Skeletal muscle cell (primary cell): ENCODE measurements at regions not wholly inside any gene's neighbourhood (a gene's known extent, or its start where the extent isn't known, plus 50 kb on each side); places are given as distances from the start of the nearest gene placed in this dataset.

Source experiments
- DNase-seq: peaks from one replicate; pipeline ENCODE4 v3.0.0-alpha.2; 2010; ENCODE audit warnings: low read depth
- H3K4me3 ChIP-seq: 2 replicates; pipeline ENCODE4 v1.5.1; 2011; ENCODE audit warnings: low read depth, mild to moderate bottlenecking, control low read depth, low read length, moderate library complexity

GRCh38 chr10:124270530-124271327 lies 148.0 kb downstream of the OAT start:
- H3K4me3 ChIP-seq = no peak overlapping the region
- no peak for DNase-seq

DNA sequence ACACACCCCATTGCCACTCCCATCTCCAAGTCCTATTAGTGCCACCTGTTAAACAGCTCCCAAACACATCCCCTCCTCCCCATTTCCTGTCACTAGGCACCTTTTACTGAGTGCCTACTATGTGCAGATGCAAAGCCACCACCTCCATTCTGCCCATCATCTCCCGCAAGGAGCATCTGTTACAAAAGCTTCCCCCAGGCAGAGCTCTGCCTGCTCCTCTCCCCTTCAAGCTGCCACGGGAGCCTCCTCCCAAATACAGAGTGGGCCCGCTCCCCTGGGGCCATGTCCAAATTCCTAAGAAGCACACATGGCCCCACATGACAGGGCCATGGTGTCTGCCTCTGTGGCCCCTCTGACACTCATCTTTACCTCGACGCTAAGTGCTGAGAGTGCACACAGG lies 149.7 kb downstream of the OAT start:
- DNase-seq = no peak
- H3K4me3 ChIP-seq = no peak overlapping the region

- H3K4me3 ChIP-seq = no peak overlapping the region
- no peak for DNase-seq
Observed at GRCh38 chr10:124267911-124268549, 150.7 kb downstream of the OAT start.

GRCh38 chr10:124267231-124267885 lies 151.4 kb downstream of the OAT start:
- no peak overlapping the region for H3K4me3 ChIP-seq

DNA sequence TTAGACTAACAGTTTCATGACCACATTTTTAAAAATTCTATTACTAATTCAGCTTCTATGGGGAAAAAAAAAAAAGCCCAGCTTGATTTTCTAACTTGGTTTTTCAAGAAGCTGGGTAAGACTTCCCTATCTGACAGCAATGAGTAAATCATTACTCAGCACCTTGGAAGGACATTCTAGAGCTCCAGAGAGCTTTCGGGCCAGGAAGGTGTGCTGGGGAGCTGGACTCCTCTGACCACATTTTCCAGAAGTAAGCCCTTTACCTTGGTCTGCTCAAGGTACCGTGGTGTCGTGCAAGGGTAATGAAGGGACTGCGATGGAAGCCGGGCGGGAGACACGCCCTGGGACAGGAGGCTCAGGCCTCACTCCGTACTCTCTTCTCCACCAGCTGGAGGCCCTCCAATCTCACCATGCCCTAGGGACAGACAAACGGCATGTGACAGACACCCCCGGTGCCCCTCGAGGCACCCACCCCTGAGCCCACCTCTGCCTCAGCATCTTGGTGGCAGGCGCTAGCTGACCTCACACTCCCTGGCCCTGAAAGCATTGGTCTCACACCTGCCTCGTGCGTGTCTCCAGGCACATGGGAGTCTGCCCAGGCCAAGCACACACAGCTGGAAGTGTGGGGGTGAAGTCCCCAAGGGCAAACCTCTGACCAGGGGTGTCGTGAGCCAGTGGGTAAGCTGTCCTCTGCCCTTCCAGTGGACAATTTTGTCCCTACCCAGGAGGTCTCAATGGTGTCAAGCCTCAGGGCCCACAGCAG lies 152.1 kb downstream of the OAT start:
- no peak for DNase-seq
- H3K4me3 ChIP-seq = no peak overlapping the region

More at GRCh38 chr10:124267231-124267885, 151.4 kb downstream of the OAT start:
- DNase-seq = no peak

- no peak for DNase-seq
- no peak overlapping the region for H3K4me3 ChIP-seq
Observed at GRCh38 chr10:124265776-124266467, 152.8 kb downstream of the OAT start.

DNA sequence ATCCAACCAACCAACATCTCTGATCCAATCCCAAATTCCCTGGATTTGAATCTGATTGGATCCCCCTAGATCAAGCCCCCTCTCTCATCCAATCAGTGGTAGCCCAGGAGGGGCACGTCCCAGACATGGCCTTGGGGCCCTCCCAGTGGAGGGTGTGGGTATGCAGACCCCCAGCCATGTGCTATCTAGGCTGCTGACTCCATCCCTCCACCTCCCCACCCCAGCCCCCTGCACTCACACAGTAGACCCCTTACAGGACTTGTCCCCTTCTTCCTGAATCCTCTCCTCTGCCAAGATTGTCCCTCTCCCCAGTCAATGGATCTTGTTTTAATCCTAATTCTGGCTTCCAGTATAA lies 153.4 kb downstream of the OAT start:
- DNase-seq = no peak
- H3K4me3 ChIP-seq = no peak overlapping the region

DNA sequence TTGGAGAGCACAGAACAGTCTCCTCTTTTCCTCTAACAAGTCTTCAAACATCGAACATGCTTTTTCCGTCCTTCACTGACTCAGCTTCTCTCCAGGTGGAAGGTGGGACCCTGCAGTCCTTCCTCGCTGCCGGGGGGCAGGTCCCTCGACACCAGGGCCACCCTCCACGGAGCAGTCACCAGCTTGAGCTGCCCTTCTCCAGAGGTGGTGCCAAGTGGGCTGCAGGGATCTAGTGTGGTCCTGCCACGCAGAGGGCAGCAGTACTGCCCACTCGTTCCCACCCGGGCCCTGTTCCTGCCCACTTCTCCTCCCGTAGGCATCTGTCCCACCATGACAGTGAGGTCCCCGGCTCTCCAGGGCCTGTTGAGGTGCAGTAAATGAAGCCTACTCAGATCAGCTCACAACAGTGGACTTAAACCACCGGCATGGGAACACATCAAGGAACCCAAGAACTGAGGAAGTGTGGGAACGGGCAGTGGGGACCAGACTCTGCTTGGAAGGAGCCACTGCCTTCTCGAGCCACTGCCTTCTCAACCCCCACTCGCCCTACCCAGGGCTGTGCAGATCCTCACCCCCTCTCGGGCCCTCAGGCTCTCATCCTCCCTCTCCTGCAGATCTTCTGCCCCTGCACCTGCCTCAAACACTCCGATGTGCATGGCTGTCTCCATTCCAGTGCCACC lies 153.9 kb downstream of the OAT start:
- no peak overlapping the region for H3K4me3 ChIP-seq
- no peak for DNase-seq

DNA sequence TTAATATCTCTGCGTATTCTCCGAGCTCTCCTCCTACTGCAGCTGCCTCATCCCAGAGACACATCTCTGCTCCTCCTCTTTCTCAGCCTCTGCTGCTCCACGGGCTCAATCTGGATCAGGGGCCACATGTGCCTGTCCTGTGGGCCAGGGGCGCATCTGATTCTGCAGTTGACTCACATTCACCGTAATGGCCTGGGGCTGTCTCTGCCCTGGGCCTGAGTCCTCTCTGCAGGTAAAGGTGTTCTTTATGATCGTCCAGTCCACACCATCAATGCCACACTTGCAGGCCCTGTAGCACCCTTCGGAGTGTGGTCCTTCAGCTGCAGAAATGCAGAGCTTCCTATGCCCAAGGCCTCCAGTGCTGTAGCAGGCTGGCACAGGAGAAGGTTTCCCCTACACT lies 154.5 kb downstream of the OAT start:
- DNase-seq = no peak

GRCh38 chr10:124263726-124264125 lies 155.0 kb downstream of the OAT start:
- no peak for DNase-seq
- no peak overlapping the region for H3K4me3 ChIP-seq

More for the DNA sequence above, 154.5 kb downstream of the OAT start:
- no peak overlapping the region for H3K4me3 ChIP-seq

DNA sequence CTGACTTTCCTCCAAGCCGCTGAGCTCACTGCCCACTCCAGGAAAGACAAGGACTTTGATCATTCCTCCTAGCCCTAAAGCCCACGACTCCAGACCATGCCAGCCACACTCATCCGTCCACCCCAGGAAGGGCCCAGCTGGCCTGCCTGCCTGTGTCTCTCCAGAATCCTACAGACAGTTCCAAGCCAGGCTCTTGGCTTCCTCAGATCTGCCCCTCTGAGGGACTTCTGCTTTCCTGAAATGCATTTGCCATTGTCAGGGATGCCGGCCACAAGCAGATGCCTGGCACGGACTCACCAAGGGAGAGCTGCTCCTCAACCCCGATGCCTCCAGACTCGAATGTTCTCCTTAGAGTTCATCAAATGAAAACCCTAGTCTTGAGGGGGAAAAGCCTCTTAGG lies 155.8 kb downstream of the OAT start:
- DNase-seq = no peak

DNA sequence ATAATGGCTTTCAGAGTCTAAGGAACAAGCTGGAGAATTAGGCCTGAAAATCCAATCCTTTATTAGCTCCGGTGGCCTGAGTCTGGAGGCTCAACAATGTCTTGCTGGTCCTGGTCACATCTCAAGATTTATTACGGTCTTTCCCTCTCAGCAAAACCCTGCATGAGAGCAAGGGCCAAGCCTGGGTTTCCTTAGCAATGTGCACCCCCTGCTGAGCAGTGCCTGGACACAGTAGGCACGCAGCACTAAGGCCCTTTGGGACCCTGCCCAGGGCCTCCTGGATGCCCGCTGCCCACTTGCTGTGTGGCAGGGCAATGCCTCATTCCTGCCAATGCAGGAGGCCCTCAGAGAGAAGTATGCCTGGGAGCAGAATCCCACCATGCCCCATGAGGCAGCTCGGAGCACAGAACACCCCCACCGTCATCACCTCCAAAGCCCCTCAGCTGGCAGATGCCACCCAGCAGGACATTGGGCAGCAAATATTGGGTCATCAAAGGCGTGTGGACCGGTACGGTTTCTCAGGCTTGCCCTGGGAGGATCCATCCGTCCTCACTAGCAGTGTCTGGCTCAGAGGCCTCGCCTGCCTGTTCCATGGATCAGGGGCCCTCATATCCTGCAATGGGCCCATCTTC lies 156.4 kb downstream of the OAT start:
- no peak for DNase-seq
- no peak overlapping the region for H3K4me3 ChIP-seq

More for the DNA sequence above, 155.8 kb downstream of the OAT start:
- no peak overlapping the region for H3K4me3 ChIP-seq

DNA sequence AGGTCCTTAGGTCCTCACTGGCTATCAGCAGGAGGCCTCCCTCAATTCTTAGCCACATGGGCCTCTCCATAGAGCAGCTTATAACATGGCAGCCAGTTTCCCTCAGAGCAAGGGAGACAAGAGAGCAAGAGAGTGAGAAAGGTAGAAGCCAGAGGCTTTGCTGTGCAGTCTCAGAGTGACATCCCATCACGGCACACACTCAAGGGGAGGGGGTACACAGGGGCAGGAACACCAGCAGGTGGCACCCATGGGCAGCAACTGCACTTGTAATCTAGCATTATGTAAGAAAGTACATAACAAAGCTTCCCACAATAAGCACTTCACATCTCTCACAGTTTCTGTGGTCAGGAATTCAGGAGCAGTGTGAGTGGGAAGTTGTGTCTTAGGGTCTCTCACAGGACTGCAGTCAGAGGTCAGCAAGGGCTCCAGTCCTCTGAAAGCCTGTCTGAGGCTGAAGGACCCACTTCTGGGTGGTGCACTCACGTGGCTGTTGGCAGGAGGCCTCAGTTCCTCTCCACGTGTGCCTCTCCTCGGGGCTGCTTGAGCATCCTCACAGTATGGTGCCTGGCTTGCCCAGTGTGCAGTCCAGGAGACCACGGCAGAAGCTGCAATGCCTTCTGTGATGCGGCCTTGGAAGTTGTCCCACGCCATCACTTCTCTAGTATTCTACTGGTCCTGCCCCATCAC lies 159.4 kb downstream of the OAT start:
- no peak for DNase-seq
- no peak overlapping the region for H3K4me3 ChIP-seq

DNA sequence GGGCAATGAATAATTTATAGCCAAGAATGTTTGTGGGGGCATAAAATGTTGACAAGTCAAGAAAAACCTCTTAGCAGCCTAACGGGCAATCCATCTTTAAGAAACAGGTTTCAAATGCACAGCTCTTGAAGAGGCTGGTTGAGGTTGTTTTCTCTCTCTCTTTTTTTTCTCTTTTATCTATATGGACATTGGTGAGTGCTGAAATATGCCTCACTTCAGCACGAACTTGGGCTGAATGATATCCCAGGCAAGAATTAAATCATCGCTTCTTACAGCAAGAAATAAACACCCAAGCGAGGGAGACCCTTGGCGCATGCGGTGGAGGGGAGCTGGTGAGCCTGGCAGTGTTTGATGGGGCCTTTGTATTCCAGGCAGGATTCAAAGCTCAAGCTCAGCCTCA lies 160.9 kb downstream of the OAT start:
- DNase-seq = no peak
- H3K4me3 ChIP-seq = no peak overlapping the region

- no peak for DNase-seq
Observed at GRCh38 chr10:124256151-124256550, 162.6 kb downstream of the OAT start.

GRCh38 chr10:124255556-124255955 lies 162.2 kb upstream of the CHST15 start:
- DNase-seq = no peak

More at GRCh38 chr10:124256151-124256550, 162.6 kb downstream of the OAT start:
- no peak overlapping the region for H3K4me3 ChIP-seq

DNA sequence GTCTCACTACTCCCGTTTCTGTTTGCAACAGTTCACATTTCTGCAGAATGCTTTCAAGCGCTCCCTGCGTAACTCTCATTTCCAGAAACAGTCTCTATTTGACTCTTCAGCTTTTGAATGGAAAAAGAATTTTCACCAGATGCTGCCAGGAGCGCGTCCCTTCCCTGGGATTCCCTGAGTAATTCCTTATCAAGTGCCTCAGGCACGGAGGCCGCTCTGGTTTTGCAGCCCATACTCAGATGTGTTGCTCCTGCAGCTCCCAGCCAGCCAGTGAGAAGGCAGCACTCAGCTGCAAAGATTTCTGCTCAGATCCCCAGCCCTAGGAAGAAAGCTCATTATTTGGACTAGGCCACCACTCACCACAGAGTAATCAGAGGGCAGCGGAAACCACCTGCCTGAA lies 161.1 kb upstream of the CHST15 start:
- DNase-seq = no peak

More at GRCh38 chr10:124255556-124255955, 162.2 kb upstream of the CHST15 start:
- H3K4me3 ChIP-seq = no peak overlapping the region

GRCh38 chr10:124253006-124253405 lies 159.6 kb upstream of the CHST15 start:
- H3K4me3 ChIP-seq = no peak overlapping the region
- DNase-seq = no peak

More for the DNA sequence above, 161.1 kb upstream of the CHST15 start:
- no peak overlapping the region for H3K4me3 ChIP-seq
